GM12875 (cell line): ENCODE measurements at regions not wholly inside any gene's neighbourhood (a gene's known extent, or its start where the extent isn't known, plus 50 kb on each side); places are given as distances from the start of the nearest gene placed in this dataset.

Experiments
- H3K4me3 ChIP-seq: one replicate; pipeline ENCODE4 v1.5.1; 2011; ENCODE audit warnings: low read depth, low read length, control low read depth
- TF ChIP-seq, protein P1 (sequence below): IDR thresholded peaks from 2 replicates; pipeline ENCODE4 v1.5.1; 2011; ENCODE audit warnings: low read depth, mild to moderate bottlenecking, control low read depth, inconsistent platforms, low read length, moderate library complexity, borderline replicate concordance; ENCODE audit not compliant: insufficient read depth

DNA sequence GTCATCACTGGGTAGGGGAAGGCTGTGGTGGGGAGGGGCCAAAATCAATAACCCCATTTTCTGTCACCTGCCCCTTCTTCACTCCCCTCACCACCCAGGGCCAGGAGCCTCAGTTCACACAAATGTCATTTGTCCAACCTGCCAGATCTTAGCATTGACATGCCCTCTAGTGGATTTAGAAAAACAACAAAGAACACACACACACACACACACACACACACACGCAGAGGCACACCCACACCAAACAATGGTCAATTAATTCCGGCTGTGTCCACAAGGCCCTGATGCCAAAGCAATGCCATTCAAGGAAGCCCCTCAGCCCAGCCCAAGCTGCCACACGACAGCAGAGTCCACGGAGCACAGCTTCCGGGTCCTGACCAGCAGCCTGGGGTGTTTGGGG lies 68.4 kb downstream of the NOG start:
- TF ChIP-seq, protein P1, sequence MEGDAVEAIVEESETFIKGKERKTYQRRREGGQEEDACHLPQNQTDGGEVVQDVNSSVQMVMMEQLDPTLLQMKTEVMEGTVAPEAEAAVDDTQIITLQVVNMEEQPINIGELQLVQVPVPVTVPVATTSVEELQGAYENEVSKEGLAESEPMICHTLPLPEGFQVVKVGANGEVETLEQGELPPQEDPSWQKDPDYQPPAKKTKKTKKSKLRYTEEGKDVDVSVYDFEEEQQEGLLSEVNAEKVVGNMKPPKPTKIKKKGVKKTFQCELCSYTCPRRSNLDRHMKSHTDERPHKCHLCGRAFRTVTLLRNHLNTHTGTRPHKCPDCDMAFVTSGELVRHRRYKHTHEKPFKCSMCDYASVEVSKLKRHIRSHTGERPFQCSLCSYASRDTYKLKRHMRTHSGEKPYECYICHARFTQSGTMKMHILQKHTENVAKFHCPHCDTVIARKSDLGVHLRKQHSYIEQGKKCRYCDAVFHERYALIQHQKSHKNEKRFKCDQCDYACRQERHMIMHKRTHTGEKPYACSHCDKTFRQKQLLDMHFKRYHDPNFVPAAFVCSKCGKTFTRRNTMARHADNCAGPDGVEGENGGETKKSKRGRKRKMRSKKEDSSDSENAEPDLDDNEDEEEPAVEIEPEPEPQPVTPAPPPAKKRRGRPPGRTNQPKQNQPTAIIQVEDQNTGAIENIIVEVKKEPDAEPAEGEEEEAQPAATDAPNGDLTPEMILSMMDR = no peak
- no peak overlapping the region for H3K4me3 ChIP-seq

DNA sequence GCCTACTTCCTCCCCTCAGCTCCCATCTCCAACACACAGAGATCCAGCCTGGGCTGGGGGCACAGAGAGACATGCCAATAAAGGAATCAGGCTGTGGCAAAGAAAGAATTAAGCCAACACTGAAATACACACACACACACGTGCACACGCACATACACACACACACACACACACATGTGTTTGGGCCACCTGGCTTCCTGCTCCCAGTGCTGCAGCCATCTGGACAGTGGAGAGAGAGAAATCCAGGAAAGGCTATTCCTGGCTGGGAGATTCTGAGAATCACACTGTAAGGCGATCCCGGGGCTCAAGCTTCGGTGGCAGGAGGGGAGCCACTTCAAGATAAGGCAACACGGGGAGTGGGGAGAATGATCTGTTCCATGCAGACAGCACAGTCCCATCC lies 72.4 kb downstream of the NOG start:
- no peak overlapping the region for H3K4me3 ChIP-seq
- TF ChIP-seq, protein P1 = no peak

DNA sequence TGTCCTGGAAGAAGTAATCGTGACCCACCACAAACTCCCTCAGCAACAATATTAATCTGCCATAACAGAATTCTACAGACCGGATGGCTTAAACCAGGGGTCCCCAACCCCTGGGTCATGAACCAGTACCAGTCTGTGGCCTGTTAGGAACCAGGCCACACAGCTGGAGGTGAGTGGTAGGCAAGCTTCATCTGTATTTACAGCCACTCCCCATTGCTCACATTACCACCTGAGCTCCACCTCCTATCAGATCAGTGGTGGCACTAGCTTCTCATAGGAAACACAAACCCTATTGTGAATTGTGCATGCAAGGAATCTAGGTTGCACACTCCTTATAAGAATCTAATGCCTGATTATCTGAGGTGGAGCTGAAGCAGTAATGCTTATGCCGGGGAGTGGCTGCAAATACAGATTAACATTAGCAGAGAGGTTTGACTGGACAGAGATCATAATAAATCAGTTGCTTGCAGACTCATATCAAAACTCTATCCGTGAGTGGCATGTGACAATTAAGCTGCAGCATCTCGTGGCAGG lies 74.5 kb downstream of the NOG start:
- no peak overlapping the region for H3K4me3 ChIP-seq
- TF ChIP-seq, protein P1 = no peak

DNA sequence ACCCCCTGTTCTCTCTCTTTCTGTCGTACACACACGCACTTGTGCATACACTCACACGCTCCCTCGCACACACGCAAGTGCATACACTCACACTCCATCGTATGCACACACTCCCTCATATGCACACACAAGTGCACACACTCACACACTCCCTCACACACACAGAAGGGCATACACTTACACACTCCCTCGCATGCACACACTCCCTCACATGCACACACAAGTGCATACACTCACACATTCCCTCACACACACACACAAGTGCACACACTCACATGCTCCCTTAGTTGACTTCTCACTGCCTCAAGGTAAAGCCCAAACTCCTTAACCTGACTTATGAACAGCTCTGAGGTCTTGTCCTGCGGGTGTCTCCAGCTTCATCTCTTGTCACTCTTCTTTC lies 78.7 kb downstream of the NOG start:
- no peak overlapping the region for H3K4me3 ChIP-seq
- TF ChIP-seq, protein P1 = no peak

DNA sequence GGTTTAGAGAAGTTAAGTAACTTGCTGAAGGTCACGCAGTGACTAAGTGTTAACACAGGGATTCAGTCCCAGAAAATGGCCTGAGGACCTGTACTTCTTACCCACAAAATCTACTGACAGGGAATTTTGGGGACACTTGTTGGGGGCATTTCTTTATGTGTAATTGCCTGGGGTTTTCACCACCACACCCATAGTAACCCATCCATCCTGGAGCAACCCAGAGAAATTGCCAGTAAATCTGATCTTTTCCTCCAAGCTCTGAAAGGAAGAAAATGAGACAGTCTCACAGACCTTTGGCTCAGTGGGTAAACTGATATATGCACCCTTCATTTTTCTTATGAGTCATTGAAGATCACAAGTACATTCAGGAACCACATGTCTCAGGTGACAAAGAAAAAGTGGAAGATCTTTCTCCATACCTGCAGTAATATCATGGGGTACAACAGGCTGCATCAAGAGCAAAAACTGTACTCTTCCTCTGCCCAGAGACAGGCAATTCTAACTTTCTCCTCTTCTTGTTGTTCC lies 81.0 kb downstream of the NOG start:
- TF ChIP-seq, protein P1 = no peak
- no peak overlapping the region for H3K4me3 ChIP-seq

DNA sequence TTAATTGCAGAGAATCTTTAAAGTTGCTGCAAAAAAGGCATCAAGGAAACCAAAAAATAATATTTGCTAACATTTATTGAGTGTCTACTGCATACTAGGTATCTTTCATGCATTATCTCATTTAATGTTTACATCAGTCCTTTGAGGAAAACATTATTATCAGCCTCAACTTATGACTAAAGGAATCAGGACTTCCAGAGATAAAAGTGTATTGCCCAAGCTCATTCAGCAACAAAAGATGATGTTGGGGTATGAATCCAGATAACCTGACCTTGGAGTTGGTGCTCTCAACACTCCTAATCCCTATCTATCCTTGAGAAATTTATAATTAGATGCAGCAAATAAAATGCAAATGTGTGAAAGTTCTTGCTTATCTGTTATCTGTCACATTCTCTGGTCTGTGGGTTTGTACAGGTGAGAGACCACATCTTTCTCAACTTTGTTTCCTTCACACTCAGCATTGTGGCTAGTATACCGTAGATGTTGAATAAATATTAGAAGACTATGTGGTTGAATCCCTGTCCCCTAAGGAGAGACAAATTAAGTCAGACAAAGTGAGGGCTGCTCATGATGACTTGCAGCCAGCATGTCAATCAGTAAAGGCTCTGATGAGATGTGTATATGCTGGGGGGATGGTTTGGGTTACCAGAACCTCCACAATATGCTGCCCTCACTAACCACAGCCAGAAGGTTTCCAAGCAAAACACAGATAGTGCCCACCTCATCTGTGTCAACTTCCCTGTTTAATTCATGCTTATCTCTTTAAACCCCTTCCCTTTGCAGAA lies 82.6 kb downstream of the NOG start:
- H3K4me3 ChIP-seq = no peak overlapping the region
- TF ChIP-seq, protein P1 = no peak

DNA sequence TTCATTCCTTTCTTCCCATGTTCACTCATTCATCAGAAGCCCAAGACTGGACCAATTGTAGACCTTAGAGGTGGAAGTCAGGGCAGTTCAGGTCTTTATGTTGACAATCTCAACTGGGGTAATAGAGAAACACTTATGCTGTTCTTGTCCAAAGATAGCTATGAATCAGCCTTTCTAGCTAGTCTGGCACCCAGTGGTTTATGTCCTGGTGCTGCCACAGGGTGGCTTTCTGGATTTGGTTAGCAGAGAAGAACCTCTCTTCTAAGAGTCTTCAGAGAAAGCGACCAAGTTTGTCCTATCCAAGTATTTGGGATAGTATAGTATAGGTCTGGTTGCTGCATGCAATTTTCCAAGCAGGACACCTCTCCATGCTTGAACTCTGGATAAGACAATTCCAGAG lies 83.3 kb downstream of the NOG start:
- TF ChIP-seq, protein P1 = no peak
- H3K4me3 ChIP-seq = no peak overlapping the region
